Kidney (tissue), 13 donors: ENCODE measurements at regions not wholly inside any gene's neighbourhood (a gene's known extent, or its start where the extent isn't known, plus 50 kb on each side); places are given as distances from the start of the nearest gene placed in this dataset.
"Not testable (repeated sequence)": the region's sequence is repeated elsewhere in the genome, so short reads cannot be mapped to it uniquely, and the experiment has no call there.

ENCODE experiments used
- DNase-seq, 5 donors: peaks; one replicate each; pipeline ENCODE4 v3.0.0-alpha.2; 2013 to 2020
- FAIRE-seq: peaks from 2 replicates; lab custom pipeline; 2012; peaks lifted over from hg19 to GRCh38; lab: Jason Lieb, UNC
- H3K27ac ChIP-seq, 2 donors: one replicate each; pipeline ENCODE4 v1.7.0; 2013; ENCODE audit warnings: low read depth in 2 of 2, low read length in 2 of 2, inconsistent platforms in 1 of 2
- H3K27me3 ChIP-seq: one replicate; pipeline ENCODE4 v1.7.1; 2013; ENCODE audit warnings: low read length, inconsistent platforms; ENCODE audit not compliant: control insufficient read depth, insufficient read depth
- H3K36me3 ChIP-seq, 3 donors: one replicate each; pipeline versions ENCODE4 v1.7.0 to v1.7.1; 2013; ENCODE audit warnings: low read length in 3 of 3, control low read depth in 1 of 3, inconsistent platforms in 1 of 3; ENCODE audit not compliant: insufficient read depth in 3 of 3, control insufficient read depth in 2 of 3
- H3K4me1 ChIP-seq, 3 donors: one replicate each; pipeline versions ENCODE4 v1.7.0 to v1.7.1; 2013; ENCODE audit warnings: low read length in 3 of 3, inconsistent platforms in 1 of 3, low read depth in 1 of 3; ENCODE audit not compliant: control insufficient read depth in 2 of 3, insufficient read depth in 2 of 3
- H3K4me3 ChIP-seq, 3 donors: one replicate each; pipeline versions ENCODE4 v1.7.0 to v1.8.1; 2013; ENCODE audit warnings: low read length in 3 of 3, control low read depth in 1 of 3, inconsistent platforms in 1 of 3
- H3K9ac ChIP-seq, 3 donors: one replicate each; pipeline versions ENCODE4 v1.7.0 to v1.7.1; 2013; ENCODE audit warnings: low read length in 3 of 3, control low read depth in 1 of 3, inconsistent platforms in 1 of 3
- H3K9me3 ChIP-seq, 3 donors: one replicate each; pipeline versions ENCODE4 v1.7.0 to v1.7.1; 2013; ENCODE audit warnings: low read length in 3 of 3, control low read depth in 1 of 3, inconsistent platforms in 1 of 3; ENCODE audit not compliant: control insufficient read depth in 2 of 3, insufficient read depth in 1 of 3
- intact Hi-C: fragments of 100-400 bp; cut with DNase I; formaldehyde crosslinking; loops from one replicate; pipeline ENCODE4 v1.11.1; 2022
- TF ChIP-seq, protein P1 (sequence below): IDR thresholded peaks from 3 replicates; pipeline ENCODE4 v1.5.1; 2012; ENCODE audit warnings: mild to moderate bottlenecking, moderate library complexity, borderline replicate concordance; ENCODE audit not compliant: insufficient read depth; ENCODE audit errors: extremely low read depth
- donor health status: control.
- donor health status: control.
- donor health status: control.
- donor health status: control.
- donor health status: control.
- donor health status: DM: yes; HTN: yes; CAD: no.
- donor health status: Normal renal cell carcinoma (clear cell type).

DNA sequence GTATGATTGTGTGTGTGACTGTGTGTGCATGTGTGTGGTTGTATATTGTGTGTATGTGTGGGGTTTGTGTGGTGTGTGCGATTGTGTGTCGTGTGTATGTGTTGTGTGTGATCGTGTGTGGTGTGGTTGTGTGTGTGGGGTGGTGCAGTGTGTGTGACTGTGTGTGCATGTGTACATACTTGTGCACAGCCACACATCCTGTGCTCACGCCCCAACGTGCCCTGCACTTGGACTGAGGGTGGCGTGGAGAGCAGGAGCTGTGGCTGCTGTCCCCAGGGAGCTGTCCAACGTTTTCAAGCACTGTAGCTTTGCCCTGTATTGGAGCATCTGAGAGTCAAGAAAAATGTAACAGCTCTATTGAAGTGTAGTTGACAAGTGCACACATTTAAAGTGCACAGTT, 243.2 kb upstream of the HDAC4 start:
- TF ChIP-seq, protein P1, sequence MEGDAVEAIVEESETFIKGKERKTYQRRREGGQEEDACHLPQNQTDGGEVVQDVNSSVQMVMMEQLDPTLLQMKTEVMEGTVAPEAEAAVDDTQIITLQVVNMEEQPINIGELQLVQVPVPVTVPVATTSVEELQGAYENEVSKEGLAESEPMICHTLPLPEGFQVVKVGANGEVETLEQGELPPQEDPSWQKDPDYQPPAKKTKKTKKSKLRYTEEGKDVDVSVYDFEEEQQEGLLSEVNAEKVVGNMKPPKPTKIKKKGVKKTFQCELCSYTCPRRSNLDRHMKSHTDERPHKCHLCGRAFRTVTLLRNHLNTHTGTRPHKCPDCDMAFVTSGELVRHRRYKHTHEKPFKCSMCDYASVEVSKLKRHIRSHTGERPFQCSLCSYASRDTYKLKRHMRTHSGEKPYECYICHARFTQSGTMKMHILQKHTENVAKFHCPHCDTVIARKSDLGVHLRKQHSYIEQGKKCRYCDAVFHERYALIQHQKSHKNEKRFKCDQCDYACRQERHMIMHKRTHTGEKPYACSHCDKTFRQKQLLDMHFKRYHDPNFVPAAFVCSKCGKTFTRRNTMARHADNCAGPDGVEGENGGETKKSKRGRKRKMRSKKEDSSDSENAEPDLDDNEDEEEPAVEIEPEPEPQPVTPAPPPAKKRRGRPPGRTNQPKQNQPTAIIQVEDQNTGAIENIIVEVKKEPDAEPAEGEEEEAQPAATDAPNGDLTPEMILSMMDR, result no peak
- intact Hi-C loops, result no loop called here

DNA sequence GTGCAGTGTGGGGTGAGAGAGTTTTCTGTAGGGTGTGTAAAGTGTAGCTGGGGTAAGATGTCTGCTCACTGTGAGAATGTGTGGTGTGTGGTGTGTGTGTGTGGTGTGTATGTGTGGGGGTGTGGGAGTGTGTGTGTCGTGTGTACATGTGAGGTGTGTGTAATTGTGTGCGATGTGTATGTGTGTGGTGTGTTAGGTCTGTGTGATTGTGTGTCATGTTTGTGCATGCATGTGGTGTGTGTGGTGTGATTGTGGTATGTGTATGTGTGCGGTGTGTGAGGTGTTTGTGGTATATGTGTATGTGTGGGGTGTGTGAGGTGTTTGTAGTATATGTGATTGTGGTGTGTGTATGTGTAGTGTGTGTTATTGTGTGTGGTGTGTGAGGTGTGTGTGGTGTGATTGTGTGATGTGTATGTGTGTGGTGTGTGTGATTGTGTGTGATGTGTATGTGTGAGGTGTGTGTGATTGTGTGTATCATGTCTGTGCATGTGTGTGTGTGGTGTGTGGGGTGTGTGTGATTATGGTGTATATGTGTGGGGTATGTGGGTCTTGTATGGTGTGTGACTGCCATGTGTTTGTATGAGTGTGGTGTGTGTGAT, 241.7 kb upstream of the HDAC4 start:
- no peak overlapping the region for H3K27ac ChIP-seq
- intact Hi-C loops, result no loop called here
- TF ChIP-seq, protein P1, result no peak
- peaks cover 0 to 2% (median 0%) of the 10 kb centered on the region in 3 donors for H3K9me3 ChIP-seq
- FAIRE-seq (no peak), DNase-seq (no peak)
- no peaks in the 10 kb centered on the region for H3K36me3 ChIP-seq
- H3K4me3 ChIP-seq, result no peak overlapping the region
- H3K9ac ChIP-seq, result no peak overlapping the region
- H3K4me1 ChIP-seq, result no peaks in the 10 kb centered on the region
- no peaks in the 10 kb centered on the region for H3K27me3 ChIP-seq

More for the DNA sequence above, 243.2 kb upstream of the HDAC4 start:
- DNase-seq, result peak in 3 of 5 donors; percentile 23 to 61 (median 34)
- no peak overlapping the region for H3K4me3 ChIP-seq
- H3K27me3 ChIP-seq, result no peaks in the 10 kb centered on the region
- H3K27ac ChIP-seq, result no peak overlapping the region
- peaks cover 0 to 2% (median 0%) of the 10 kb centered on the region in 3 donors for H3K9me3 ChIP-seq
- no peaks in the 10 kb centered on the region for H3K36me3 ChIP-seq
- no peaks in the 10 kb centered on the region for H3K4me1 ChIP-seq
- no peak for FAIRE-seq
- no peak overlapping the region for H3K9ac ChIP-seq

DNA sequence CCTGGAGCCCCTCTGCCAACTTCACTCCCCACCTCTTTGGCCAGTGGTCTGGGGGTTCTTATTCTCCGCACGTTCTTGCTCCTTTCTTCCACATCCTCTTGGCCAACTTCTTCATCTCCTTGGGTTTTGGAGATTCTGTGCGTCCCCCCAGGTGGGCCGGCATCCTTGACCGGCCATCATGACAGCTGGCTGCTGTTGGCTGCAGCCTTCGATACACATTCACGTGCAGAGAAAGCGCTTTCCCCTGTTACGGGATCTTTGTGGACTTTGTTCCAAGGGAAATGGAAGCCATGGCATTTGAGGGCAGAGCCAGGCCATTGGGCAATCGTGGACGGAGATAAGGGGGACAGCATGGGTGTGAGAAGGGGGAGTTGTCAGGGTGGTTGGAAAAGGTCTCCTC, 241.1 kb upstream of the HDAC4 start:
- H3K27ac ChIP-seq, DNase-seq, H3K9me3 ChIP-seq, FAIRE-seq, H3K9ac ChIP-seq, H3K36me3 ChIP-seq, H3K27me3 ChIP-seq, H3K4me1 ChIP-seq, H3K4me3 ChIP-seq, intact Hi-C loops: not testable (repeated sequence)

DNA sequence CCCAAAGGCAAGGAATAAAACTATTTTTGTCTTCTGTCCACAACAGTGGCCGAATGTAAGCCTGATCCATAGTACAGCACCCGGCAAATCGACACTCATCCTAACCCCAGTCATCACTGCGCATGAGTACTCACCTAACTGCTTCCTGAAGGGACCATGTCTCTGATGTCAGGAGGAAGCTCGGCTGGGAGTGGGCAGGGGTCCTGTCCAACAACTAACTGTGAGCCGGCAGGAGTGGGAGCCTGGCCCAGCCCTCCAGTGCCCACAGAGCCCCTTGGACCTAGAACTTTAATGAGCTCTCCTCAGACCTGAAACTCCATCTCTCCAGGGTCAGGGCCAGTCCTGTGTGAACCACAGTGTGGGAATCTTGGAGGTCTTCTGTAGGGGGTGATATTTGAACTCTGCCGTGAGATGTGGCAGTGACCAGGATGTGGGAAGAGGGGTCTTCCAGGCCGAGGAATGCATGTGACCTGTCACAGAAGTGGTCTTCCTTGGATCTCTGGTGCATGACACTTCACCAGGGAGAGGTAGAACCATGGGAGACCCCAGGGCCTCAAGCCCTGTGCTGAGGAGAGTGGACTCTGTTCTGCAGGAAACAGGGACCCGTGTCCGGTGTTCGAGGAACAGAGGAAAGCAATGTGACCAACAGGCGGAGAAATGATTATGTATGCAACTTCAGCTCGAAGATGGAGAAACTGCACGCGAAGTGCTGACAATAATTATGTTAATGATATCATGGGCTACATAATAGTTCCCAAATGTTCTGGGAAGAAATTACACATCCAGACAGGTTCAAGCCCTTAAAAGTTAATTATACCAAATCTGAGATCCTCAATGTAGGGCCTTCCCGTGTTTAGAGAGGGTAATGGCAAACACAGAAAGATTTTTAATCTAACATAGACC, 240.1 kb upstream of the HDAC4 start:
- DNase-seq (no peak), FAIRE-seq (no peak)
- Histone ChIP-seq H3K9me3 (peaks cover 0 to 6% (median 2%) of the 10 kb centered on the region in 3 donors), H3K4me1 (no peaks in the 10 kb centered on the region), H3K9ac (no peak overlapping the region), H3K27me3 (no peaks in the 10 kb centered on the region), H3K27ac (no peak overlapping the region), H3K36me3 (no peaks in the 10 kb centered on the region), H3K4me3 (no peak overlapping the region)
- TF ChIP-seq, protein P1, result no peak
- intact Hi-C loops, result no loop called here
